NCI-H1436 (cell line): ENCODE measurements at regions not wholly inside any gene's neighbourhood (a gene's known extent, or its start where the extent isn't known, plus 50 kb on each side); places are given as distances from the start of the nearest gene placed in this dataset.
"Not testable (repeated sequence)": the region's sequence is repeated elsewhere in the genome, so short reads cannot be mapped to it uniquely, and the experiment has no call there.

Source experiments
- DNase-seq: peaks from one replicate; lab custom pipeline; 2025; lab: John Stamatoyannopoulos, UW

DNA sequence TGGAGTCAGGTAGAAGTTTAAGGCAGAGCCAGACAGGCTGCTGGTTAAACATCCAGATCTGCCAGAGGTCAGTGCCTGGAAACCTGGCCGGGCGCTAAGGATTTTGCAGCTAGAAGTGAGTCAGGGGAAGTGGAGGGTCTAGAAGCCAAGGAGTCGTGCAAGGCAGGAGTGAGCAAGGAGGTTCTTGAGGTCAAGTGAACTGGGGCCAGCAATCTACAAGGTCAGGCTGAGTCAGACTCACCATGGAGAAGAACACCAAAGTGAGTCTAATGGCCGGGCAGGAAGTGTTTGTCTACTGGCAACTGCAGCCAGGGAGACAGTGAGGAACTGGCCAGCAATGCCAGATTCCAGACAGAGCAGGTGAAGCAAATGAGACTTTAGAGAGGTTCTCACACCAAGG, 628.2 kb downstream of the ETNK1 start:
- no peak for DNase-seq

DNA sequence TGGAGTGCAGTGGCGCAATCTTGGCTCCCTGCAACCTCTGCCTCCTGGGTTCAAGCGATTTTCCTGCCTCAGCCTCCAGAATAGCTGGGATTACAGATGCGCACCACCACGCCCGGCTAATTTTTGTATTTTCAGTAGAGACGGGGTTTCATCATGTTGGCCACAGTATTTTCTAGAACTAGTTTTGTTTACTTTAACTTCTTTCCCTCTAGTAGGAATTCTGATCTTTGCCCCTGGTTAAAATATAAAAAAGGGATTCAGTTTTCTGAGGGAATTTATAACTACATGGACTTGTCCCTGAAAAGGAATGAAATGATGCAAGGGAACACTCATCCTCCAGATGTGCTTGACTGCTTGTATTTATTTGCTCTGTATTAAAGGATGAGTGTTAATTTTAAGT, 628.9 kb downstream of the ETNK1 start:
- DNase-seq = not testable (repeated sequence)

- DNase-seq = no peak
These were observed 634.6 kb downstream of the ETNK1 start for GRCh38 chr12:23259558-23259957.

DNA sequence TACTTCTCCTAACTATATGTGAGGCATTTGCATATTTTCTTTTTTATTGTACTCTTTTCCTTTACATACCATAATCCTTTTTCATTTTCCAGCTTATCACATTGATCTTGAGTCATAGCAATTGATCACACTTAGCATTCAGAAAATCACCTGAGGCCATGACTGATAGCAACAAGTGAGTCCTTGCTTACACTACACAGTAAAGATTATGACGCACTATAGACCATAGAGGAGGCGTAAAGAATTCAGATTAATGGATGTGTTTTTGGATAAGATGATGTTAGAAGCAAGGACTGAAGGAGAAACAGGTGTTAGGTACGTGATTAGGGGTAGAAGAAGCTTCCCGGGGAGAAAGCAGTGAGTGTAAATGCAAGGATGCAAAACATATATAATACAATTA, 637.7 kb downstream of the ETNK1 start:
- DNase-seq = no peak

DNA sequence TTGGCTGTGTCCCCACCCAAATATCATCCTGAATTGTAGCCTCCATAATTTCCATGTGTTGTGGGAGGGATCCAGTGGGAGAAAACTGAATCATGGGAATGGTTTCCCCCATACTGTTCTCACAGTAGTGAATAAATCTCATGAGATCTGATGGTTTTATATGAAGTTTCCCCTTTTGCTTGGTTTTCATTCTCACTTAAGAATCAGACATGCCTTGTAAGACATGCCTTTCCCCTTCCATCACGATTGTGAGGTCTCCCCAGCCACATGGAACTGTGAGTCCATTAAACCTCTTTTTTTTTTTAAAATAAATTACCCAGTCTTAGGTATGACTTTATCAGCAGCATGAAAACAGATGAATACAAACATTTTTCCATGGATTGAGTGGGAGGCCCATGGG, 652.9 kb downstream of the ETNK1 start:
- DNase-seq = no peak

- no peak for DNase-seq
These were observed 656.3 kb downstream of the ETNK1 start for GRCh38 chr12:23281295-23281694.

- no peak for DNase-seq
These were observed 657.7 kb downstream of the ETNK1 start for GRCh38 chr12:23282701-23283100.

DNA sequence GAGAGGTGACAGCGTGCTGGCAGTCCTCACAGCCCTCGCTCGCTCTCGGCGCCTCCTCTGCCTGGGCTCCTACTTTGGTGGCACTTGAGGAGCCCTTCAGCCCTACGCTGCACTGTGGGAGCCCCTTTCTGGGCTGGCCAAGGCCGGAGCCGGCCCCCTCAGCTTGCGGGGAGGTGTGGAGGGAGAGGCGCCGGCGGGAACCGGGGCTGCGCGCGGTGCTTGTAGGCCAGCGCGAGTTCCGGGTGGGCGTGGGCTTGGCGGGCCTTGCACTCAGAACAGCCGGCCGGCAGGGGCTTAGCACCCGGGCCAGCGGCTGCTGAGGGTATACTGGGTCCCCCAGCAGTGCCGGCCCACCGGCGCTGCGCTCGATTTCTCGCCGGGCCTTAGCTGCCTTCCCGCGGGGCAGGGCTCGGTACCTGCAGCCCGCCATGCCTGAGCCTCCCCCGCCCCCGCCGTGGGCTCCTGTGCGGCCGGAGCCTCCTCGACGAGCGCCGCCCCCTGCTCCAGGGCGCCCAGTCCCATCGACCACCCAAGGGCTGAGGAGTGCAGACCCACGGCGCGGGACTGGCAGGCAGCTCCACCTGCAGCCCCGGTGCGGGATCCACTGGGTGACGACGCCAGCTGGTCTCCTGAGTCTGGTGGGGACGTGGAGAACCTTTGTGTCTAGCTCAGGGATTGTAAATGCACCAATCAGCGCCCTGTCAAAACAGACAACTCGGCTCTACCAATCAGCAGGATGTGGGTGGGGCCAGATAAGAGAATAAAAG, 661.0 kb downstream of the ETNK1 start:
- DNase-seq = not testable (repeated sequence)

DNA sequence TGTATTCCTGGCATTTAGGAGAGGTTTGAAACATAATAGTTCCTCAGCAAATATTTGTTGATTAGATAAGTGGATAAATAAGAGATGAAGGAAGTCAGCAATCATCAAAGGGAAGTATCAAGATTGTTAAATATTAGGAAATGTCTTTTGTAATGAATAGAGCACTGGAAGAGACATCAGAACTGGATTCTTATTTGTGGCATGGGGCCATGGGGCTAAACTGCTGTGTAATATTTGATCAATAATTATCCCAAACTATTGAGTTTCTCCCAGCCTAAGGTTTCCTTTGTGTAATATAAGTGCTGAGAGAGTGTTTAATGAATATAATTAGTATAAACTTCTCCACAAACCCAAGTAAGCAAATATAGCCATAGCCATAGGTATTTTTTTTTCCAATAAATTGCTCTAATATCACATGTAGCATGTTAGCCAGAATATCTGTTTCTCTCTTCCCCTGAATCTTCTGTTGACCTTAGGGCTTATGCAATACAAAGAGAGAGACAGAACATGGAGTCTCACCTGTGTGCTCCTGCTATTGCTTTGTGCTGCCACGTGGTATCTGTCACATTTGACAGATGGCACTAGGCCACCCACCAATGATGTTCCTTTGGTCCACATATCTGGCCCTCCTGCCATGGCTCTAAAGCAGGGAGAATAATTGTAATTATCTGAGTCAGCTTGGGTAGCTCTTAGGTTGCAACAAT, 658.7 kb downstream of the SOX5 start:
- DNase-seq = no peak

DNA sequence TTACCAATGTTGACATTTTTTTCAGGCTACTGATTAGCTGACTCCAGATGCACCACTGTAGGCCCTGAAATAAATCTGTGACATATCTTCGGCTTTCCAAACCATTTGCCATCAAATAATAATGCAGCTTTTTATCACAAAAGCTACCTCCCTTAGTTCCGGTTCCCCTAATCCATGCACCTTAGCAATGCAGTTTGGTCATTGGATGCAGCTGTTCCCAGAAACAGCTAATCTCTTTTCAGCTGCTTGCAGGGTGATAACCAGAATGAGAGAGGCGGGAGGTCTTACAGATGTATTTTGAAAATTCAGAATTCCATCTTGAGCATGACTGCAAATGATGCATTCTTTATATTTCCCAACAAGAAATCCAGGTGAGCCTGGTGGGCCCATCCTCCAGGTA, 646.2 kb downstream of the SOX5 start:
- DNase-seq = no peak

DNA sequence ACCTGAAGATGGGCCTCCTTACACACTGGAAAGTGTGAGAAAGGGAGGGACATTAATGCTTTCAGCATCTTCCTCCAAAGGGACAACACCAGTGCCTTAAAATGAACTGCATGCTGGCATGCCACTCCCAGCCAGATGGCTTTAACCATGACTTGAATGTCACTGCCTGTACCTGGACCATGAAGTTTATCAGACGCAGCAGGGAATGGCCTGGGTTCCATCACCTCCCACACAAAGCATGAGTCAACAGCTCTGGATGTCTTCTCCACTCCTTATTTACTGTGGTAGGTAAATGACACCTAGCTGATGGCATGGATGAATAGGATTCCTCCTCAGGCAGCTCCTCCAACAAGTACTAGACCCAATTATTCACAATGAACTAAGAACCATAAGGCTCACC, 645.6 kb downstream of the SOX5 start:
- DNase-seq = no peak

GRCh38 chr12:23333938-23334337, 615.5 kb downstream of the SOX5 start:
- DNase-seq = no peak

- DNase-seq = no peak
These were observed 613.9 kb downstream of the SOX5 start for GRCh38 chr12:23335593-23335992.

DNA sequence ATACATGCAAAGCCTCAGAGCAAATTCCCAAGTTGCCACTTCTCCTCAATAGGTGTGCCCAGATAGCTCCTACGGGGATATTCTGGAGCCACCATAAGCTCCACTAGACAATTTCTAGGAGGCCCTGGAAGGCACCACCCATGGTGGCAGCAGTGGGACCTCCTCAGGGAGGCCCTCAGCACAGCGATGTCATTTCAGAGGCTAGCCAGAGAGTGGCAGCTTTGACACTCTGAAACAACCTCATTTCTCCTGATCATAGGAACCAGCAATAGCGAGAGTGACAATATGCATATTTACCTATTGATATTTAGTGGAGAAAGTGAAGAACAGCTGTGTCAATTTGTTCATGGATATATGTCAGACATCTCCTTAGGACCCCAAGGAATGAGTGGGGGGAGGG, 612.3 kb downstream of the SOX5 start:
- DNase-seq = no peak

DNA sequence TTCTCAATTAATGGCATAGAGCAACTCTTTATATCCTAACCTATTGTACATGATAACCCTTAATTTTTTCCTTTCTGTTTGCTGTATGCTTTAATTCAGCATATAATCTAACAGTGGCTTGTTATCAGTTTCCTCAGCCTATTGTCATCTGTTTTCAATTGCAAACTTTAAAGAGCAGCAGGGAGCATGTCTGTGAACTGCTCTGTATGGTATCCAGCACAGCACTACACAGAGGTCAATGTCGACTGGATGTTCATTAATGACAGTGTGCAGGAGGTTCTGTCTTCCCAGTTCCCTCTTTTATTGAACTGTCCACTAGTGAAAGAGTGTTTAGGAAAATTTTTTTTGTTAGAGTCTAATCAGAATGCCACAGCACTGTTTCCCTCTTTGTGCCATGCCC, 609.1 kb downstream of the SOX5 start:
- DNase-seq = no peak

DNA sequence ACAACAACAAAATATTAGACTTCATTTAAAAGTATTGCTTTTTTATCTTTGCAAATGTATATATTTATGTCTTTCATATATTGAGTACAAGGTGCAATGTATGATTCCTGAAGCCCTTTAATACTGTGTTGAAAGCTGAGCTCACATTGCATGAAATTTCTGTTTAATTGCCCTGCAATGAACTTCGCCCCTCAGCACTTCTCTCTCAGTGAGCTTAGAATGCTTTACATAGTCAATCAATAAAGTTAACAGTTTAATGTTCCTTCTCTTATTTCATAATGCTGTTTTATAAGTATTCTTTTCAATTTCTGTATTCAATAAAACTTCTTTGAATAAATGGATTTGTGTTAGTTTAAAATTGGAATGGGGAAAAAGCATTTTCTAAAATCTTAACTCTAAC, 607.1 kb downstream of the SOX5 start:
- no peak for DNase-seq

DNA sequence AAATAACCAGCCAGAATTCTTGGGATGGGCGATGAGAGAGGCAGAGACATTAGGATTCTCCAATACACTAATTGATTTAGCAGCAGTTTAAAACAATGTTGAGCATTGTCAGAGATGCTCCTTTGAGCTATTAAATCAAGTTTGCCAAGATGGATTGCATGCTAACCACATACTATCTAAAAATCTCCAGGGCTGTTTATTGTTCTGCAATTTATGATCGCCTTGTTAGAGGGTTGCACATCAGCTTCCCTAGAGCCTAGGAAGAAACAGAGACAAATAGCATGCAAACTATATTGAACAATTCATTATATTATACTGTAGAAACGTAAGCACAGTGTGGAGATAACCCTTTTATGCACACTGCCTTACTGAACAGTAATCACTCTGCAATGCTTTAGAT, 599.9 kb downstream of the SOX5 start:
- DNase-seq = no peak

DNA sequence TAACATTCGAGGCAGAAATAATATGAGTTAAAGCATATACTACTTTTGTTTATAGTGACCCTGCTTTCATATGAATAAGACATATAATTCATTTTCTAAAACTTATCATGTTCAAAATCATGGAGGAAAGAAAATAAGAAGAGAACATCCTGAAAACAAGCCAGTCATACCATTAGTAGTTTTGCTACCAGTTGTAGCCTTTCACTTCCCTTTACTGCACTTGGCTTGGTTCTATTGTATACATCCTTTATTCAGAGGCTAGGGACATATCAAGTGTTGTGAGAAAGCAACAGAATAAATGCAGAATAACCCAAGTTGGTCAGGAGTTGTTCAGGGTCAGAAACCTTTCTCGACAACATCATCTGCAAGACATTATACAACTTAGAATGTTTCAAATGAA, 598.7 kb downstream of the SOX5 start:
- DNase-seq = no peak

DNA sequence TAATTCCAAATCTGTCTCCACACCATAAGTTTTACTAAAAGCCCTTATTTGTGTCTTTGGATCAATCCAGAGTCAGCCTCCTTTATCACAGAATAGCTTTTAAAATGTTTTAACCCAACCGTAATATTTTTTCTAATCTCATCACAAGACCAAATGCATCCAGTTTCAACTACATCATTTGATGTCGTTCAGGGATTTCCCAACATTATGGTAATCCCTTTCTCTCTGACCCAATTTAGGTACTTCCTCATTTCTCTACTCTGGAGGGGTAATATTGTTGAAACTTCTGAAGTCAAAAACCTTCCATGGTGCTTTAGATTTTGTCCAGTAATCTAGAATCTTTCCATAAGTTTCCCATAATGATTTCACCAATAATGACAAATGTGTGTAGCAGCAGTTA, 596.8 kb downstream of the SOX5 start:
- no peak for DNase-seq

DNA sequence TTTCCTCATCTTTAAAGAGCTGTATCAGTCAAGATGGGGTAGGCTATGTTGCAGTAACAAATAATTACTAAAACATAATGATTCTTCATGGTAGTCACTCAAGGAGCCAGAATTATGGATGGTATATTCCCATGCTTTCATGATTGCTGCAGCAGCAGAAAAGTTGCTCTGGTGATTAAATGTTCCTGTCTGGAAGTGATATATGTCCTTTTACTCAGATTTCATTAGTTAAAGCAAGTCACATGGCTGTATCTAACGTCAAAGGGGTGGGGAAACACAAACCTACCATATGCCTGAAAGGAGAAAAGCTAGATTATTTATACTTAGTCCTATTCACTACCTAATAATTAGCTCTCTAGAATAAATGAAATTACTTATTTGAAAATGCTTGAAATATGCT, 594.7 kb downstream of the SOX5 start:
- no peak for DNase-seq

DNA sequence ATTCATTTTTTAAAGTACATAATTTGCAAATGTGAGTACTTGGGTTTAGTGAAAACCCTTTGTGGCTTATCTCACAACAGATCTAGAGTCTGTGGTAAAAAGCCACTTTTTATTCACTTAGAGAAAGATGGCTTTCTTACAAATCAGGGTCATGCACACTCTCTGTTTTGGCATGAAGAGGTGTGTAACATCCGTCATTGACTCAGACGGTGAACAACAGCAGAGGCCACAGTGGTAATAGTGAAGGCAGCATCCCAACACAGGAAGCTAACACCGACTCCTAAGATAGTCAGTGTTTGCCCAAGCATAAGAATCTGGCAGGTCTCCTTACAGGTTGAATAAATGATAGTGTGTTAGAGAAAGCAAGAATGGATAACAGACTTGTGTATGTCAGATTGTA, 593.0 kb downstream of the SOX5 start:
- DNase-seq = no peak

DNA sequence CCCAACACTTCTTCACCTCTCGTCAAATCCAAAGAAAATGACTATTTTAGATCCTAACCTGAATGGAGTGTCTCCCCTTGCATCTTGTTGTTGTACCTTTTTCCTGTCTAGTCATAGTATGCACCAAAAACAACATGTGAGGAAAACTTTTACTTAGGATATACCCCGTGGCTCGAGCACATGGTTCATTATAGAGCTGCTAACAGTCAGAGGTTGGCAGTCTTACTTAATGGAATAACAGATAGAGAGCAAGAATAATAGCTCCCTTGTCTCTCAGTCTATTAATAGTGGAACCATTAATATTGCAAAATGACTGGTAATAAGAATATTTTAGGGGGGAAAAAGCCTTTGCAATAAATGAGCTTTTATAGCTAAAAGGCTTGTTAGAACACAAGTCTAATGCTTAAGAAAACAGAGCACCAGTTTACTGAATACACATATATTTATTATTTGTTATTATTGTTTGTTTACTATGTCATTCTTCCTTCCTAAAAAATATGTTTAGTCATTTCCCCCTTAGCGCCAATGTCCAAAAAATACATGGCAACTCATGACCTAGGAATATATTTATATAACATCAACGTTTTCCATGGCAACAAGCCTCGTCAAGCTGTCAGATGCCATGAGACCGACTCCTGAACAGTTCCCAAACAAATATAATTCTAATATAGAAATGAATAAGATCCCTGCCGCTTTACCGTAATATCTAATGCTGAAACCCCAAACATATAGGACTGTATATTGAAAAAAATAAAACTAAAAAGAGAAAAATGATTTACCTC, 592.4 kb downstream of the SOX5 start:
- DNase-seq = no peak
